Mammary epithelial cell (primary cell): ENCODE measurements at regions not wholly inside any gene's neighbourhood (a gene's known extent, or its start where the extent isn't known, plus 50 kb on each side); places are given as distances from the start of the nearest gene placed in this dataset.

Source experiments
- CTCF ChIP-seq, 2 donors: IDR thresholded peaks in 1 of 2; conservative IDR thresholded peaks in 1 of 2; 2 replicates each; pipeline ENCODE4 v1.5.1; 2011 to 2012; ENCODE audit warnings: inconsistent platforms in 2 of 2, low read length in 2 of 2, mild to moderate bottlenecking in 2 of 2, control low read depth in 1 of 2, low read depth in 1 of 2; ENCODE audit not compliant: insufficient read depth in 1 of 2; ENCODE audit errors: extremely low read depth in 1 of 2
- EZH2 ChIP-seq: IDR thresholded peaks from 2 replicates; pipeline ENCODE4 v1.6.1; 2012; ENCODE audit warnings: low read length, inconsistent platforms, borderline replicate concordance

GRCh38 chr21:16087523-16087922 is 357.7 kb downstream of the USP25 start:
- TF ChIP-seq CTCF (conservative IDR thresholded peaks at IDR 0.05 in 1 of 2, IDR thresholded peaks at IDR 0.05 in 1 of 2; ENCODE audit: extremely low read depth in 1 of 2, insufficient read depth in 1 of 2, low read depth in 1 of 2, low read length in 2 of 2): no peak
- TF ChIP-seq EZH2: no peak
